Omental fat pad (tissue), 3 donors: ENCODE measurements at regions not wholly inside any gene's neighbourhood (a gene's known extent, or its start where the extent isn't known, plus 50 kb on each side); places are given as distances from the start of the nearest gene placed in this dataset.

Experiments used
- ATAC-seq: fragments of 150-250 bp; one replicate; pipeline ENCODE4 v1.9.1; 2016; ENCODE audit warnings: mild to moderate bottlenecking, moderate library complexity; ENCODE audit not compliant: low FRiP score
- DNase-seq: peaks from one replicate; pipeline ENCODE4 v3.0.0-alpha.2; 2019; ENCODE audit warnings: low spot score
- TF ChIP-seq, protein P1 (sequence below), 3 donors: fragments of 450-650 bp; IDR thresholded peaks; one replicate each; pipeline ENCODE4 v1.5.1; 2016 to 2017; ENCODE audit warnings: antibody characterized with exemption in 3 of 3, mild to moderate bottlenecking in 3 of 3, moderate library complexity in 2 of 3

DNA sequence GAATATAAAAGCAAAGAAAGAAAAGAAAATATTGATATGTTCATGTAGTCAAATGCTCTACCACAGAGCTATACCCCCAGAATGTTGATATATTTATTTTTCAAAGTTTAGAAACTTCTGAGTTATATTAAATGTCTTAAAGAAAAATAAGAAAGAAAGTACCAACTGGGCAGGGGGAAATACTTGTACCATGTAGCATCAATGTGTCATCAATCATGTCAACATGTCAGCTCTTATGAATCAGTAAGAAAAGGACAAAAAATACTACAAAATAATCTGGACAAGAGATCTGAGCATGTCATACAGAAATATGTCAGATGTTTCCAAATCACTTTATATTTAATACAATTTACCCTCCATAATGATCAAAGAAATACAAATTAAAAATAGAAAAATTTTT is 595.1 kb upstream of the ATP2B1 start:
- ATAC-seq (no peak), DNase-seq (no peak)
- TF ChIP-seq, protein P1, sequence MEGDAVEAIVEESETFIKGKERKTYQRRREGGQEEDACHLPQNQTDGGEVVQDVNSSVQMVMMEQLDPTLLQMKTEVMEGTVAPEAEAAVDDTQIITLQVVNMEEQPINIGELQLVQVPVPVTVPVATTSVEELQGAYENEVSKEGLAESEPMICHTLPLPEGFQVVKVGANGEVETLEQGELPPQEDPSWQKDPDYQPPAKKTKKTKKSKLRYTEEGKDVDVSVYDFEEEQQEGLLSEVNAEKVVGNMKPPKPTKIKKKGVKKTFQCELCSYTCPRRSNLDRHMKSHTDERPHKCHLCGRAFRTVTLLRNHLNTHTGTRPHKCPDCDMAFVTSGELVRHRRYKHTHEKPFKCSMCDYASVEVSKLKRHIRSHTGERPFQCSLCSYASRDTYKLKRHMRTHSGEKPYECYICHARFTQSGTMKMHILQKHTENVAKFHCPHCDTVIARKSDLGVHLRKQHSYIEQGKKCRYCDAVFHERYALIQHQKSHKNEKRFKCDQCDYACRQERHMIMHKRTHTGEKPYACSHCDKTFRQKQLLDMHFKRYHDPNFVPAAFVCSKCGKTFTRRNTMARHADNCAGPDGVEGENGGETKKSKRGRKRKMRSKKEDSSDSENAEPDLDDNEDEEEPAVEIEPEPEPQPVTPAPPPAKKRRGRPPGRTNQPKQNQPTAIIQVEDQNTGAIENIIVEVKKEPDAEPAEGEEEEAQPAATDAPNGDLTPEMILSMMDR (IDR thresholded peaks at IDR 0.05) = no peak

DNA sequence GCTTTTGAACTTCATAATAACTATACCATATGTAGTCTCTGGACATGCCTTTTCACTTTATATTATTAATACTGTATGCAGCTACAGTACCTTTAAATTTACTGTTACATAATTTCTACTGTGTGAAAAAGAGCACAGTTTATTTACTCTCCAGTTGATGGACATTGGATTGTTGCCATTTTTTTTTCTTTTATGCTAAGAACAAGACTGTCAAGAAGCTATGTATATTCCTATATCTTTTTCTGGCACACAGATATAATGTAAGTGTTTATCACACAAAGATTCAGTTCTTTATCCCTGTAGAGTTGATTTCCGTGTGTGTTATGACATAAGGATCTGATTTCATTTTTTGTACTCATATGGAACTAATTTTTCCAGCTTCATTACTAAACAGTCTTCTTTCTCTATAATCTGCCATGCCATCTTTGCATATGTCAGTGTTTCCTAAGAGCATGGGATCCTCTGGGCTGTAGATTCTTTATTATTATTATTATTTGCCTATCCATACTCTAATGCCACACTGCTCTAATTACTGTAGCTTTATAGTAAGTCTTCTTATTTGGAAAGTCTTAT is 593.0 kb upstream of the ATP2B1 start:
- TF ChIP-seq, protein P1 (IDR thresholded peaks at IDR 0.05) = no peak
- no peak for DNase-seq
- ATAC-seq = no peak

DNA sequence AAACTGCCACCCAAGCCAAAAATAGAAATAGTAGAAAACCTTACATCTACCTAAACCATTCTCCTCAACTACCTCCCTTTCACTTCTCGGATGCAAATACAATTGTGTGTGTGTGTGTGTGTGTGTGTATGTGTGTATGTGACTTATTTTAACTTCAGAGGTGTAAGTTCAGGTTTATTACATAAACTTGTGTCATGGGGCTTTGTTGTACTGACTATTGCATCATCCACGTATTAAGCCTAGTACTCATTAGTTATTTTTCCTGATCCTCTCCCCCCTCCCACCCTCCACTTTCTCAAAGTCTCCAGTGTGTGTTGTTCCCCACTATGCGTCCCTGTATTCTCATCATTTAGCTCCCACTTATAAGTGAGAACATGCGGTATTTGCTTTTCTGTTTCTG is 592.5 kb upstream of the ATP2B1 start:
- DNase-seq (no peak), ATAC-seq (no peak)
- TF ChIP-seq, protein P1 (IDR thresholded peaks at IDR 0.05) = no peak

DNA sequence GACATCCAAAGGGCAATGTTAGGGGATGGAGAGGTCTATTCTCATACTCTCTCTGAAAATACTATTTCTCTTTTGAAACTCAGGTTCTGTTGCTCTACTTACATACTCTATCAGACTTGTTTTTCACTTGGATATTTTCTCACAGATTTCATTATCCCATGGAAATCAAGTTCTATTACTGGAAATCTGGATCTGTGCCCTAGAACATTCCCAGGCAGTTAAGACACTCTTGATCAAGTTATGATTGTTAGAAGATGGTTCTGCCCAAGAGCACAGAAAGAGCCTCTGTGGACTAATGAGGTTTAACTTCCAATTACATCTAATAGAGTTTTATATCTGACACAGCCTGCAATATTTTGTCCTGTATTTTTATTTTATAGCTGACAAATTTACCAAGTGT is 591.0 kb upstream of the ATP2B1 start:
- ATAC-seq (no peak), DNase-seq (no peak)
- TF ChIP-seq, protein P1 (IDR thresholded peaks at IDR 0.05) = no peak

DNA sequence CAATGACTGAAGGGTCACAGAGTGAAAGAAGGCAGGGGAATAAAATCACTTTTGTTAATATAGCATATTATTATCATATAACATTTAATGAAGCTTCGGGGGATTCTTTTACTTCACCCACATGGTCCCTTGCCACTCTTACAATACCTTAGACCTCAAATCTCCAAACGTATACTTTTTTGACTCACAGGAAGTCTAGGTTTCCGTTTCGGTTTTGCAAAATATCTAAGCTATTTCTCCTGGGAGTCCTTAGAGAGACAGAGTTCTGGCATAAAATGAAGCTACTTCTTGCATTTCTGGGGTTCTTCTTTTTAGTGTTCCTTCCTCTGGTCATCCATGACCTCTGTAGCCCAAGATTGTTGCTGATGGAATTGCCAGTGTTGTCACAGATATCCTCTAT is 590.5 kb upstream of the ATP2B1 start:
- TF ChIP-seq, protein P1 (IDR thresholded peaks at IDR 0.05) = no peak

DNA sequence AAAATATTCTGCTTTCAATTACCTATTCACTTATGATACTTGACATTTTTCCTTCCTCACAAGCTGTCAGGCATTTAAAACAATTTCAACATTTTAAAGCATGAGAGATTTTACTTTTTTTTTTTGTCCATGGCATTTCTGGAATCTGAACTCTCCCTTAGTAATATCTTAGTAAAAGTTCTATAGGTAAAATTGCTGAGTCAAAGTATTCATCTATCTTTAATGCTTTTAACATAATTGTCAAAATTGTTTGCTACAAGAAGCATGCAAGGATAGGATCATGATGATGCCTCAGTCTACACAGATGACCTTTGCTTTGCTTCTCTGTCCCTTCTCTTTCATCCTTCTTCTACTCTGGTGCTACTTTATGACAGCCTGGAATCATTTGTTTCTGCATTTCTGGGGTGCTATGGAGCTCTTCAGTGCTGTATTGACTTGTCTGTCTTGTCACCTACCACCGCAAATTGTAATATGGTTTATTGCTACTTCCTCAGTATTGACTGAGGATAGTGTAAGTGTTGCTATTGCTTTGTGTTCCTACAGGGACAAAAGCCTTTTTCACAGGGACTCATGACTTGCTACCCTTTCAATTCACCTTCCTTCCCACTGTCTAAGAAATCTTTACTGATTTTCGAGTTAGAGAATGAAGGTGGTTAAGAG is 589.8 kb upstream of the ATP2B1 start:
- DNase-seq = no peak
- no peak for ATAC-seq
- TF ChIP-seq, protein P1 (IDR thresholded peaks at IDR 0.05) = no peak

More for the DNA sequence above, 590.5 kb upstream of the ATP2B1 start:
- ATAC-seq = no peak
- DNase-seq = no peak

DNA sequence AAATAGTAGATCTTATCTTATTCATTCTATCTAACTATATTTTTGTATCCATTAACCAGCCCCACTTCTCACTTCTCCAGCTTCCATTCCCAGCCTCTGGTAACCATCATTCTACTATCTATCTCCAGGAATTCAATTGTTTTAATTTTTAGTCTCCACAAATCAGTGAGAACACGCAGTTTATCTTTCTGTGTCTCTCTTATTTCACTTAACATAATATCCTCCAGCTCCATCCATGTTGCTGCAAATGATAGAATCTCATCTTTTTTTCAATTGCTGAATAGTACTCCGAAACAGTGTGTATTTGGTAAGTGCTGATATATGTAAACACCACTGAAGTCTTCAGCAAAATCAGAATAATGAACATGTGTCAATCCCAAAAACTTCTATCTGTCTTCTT is 587.2 kb upstream of the ATP2B1 start:
- TF ChIP-seq, protein P1 (IDR thresholded peaks at IDR 0.05) = no peak
- DNase-seq = no peak
- no peak for ATAC-seq
